Stimulated activated CD4-positive, alpha-beta T cell treated with anti-CD3 and anti-CD28 coated beads, Interleukin-1b, Interleukin-23, amount 100 ng/mL, for 4 hours (primary cell): ENCODE measurements at regions not wholly inside any gene's neighbourhood (a gene's known extent, or its start where the extent isn't known, plus 50 kb on each side); places are given as distances from the start of the nearest gene placed in this dataset.

ENCODE experiments used
- DNase-seq, 2 donors: peaks; one replicate each; pipeline ENCODE4 v3.0.0-alpha.2; 2020; ENCODE audit warnings: low read depth in 2 of 2

DNA sequence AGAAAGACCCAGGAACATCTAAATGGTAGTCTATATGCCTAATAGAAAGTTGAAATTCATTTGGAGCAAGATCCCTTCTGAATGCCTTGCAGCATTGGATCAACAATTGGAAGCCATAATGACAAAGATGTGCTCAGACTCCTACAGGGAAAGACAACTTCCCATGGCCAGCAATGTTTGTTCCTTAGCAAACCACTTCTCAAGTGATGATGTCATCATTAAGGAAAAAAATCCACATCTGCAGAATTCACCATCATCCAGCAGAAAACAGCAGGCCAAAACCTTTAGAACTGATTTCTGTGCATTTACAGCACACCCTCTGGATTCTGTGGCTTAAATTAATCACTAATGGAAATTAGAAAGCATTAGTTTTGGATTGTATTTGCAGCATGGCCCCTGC, 82.4 kb upstream of the ZIC3 start:
- no peak for DNase-seq

DNA sequence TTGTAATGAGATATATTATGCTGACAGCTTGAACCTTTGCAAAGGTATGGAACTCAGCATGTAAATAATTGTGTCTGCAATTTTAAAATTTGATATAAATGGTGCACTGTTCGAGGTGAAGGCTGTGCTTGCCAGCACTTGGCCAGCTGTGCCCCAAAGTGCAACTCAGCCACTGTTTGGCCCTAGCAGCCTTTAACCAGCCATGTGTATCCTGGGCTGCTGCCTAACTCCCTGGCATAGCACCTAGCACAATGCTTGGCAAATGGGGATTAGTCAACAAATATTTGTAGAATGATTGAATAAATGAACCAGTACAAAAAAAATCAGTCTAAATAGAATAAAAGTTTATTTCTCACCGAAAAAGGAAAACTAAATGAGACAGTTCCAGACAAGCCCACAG, 83.8 kb upstream of the ZIC3 start:
- no peak for DNase-seq

DNA sequence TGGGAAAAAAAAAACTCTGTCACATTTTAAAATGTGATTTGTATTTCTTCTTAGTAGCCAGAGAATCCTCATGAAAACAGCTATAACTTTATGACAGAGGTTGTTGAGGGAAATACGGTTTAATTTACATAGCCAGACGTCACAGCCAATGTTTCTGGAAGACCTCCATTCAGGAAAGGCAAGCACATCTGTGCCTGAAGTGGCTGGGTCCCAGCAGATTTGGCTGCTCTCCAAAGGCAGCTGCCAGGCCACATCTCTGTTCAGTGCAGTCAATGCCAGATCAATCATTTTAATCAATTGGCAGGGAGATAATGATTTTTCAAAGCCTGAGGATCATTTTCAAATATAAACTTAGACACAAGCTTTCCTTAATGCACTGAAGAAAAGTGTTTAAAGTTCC, 86.5 kb upstream of the ZIC3 start:
- DNase-seq = no peak

DNA sequence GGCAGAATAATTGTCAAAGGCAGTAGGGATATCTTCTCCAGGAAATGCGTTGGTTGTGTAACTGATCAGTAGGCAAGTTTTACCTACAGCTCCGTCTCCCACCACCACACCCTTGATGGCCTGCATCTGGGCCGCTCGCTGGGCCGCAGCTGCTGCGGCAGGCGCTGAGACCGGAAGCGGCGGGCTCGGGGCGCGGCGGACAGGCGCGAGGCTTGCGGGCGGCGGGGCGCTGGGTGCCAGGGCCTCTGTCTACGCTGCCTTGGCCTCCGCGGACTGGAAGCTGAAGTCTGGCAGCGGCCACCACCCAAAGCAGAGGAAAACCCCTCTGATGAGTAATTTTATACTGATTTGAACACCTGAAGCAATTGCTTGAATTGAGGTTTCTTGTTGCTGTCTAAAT, 124.2 kb upstream of the ZIC3 start:
- no peak for DNase-seq

DNA sequence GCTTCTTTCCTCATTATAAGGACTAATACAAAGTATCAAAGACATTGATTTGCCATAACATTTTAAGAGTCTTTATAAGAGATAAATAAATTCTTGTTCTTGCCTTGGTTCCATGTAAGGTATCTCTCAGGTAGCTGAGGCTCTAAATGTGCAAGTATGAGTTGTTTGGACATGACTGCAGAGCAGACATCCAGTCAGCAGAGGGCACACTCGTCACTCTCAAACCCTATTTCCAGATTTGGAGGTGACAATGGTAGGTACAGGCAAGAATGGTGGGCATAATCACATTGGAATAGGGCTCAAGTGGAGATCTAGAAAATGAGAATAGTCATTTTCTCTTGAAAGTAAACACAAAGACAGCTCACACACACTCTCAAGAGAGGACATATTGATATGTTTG, 133.3 kb upstream of the ZIC3 start:
- no peak for DNase-seq

DNA sequence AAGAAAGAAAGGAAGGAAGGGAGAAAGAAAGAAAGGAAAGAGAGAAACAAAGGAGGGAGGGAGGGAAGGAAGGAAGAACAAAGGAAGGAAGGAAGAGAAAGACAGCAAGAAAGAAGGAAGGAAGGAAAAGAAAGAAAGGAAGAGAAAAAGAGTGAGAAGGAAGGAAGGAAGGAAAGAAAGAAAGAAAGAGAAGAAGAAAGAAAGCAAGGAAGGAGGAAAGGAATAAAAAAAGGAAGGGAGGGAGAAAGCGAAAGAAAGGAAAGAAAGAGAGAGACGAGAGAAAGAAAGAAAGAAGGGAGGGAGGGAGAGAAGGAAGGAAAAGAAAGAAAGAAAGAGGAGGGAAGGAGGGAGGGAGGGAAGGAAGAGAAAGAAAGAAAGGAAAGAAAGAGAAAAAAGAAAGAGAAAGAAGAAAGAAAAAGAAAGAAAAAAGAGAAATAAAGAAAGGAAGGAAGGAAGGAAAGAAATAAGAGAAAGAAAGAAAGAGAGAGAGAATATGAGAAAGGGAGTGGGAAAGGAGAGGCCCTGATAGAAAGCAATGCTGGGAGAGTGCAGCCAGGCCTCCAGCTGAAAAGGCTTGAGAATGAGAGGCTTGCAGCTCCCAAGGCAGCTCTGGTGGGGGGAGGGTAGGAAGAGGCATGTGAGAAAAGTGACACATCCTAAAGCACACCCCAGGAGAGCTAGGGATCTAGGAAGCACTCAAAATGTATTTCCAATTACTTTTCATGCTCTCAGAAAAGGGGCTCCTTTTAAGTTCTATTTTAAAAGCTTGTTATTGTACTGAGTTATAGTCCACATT, 134.0 kb upstream of the ZIC3 start:
- no peak for DNase-seq

DNA sequence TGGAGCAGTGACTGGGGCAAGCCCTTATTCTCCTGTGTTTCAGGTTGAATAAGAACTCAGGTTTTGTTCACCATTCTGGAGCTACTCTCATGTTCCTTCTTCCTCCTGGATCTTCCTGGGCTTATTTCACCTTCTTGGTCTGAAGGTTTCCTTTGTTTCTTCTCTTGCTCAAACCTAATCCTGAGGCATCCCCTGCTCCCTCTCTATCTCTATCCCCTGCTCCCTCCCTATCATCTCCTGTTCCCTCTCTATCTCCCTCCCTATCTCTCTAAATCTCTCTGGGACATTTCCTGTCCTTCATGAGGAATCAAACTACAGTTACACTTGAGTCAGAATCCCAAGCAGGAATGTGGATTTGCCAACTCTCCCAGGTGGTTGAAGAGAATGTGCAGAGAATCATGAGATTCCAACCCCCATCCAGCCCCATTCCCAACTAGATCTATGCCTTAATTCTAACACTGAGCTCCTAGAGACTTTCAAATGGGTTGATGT, 134.9 kb upstream of the ZIC3 start:
- DNase-seq = no peak

DNA sequence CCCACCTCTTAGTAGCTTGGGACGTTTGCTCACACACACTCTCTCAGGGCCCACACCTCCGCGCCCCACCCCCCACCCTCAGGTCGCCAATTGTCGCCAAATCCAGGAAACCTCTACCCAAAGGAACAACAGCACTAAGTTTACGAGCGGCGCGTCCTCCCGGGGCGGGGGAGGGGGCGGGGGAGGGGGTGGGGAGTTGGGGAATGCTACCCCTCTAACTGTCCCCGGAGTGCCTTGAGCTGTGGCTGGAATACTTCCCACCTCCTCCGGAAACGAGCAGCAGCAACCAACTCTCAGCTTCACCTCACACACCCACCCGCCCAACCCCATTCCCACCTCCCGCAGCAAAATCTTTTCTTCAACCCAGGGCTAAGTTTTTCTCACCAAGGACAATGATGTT, 135.6 kb upstream of the ZIC3 start:
- DNase-seq = no peak

DNA sequence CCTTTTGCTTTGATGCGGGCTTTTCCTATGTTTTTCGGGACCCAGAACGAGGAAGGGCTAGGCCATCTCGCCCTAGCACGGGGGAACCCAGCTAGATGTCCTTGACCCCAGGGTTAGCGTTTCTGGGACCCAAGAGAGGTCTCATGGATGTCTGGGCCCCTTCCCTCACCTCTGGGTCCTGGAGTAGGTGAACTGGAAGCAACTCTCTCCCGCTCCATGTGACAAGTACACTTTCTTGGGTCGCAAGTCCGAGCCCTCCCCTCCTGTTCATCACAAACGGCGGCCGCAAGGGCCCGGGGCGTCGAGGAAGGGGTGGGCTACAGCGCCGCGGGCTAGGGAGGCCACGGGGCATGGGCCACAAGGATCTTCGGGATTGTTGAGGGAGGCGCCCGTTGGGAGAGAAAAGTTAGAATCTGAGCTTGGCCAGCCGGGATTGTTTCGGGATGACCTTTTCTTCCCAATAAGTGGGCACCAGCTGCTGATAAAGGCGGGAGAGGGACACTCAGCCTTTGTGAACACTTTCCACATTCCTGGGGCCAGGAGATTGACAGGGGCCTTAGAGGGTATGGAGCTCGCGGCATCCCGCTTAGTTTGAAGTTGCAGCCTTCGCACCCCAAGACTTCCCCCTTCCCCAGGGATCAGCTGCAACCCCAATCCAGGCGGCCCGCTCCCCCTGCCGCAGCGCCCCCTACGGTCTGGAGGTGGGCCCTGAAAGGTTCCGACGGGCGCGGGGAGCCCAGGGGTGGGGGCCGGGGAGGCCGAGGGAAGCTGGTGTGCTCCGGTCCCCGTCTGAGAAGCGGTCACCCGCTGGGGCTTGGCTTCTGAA, 136.9 kb upstream of the ZIC3 start:
- no peak for DNase-seq

DNA sequence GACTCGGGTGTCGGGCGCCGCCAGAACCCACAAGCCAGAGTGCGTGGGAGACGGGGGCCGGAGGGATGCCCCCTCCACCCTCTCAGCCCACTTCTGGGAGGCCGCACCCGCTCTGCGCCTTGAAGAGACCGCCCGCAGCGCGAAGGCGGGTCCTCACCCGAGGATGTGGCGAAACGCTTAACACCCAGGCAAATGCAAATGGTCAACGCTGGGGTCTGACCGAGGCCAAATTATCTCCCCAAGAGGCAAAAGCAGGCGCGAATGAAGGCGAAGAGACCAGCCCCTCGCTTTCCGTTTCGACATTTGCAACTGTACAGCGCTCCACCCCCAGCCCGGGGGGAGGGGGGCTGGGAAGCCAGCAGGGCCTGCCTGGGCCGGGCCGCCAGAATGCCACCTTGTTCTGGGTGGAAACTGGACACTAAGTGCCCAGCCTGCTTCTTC, 137.7 kb upstream of the ZIC3 start:
- DNase-seq = no peak

DNA sequence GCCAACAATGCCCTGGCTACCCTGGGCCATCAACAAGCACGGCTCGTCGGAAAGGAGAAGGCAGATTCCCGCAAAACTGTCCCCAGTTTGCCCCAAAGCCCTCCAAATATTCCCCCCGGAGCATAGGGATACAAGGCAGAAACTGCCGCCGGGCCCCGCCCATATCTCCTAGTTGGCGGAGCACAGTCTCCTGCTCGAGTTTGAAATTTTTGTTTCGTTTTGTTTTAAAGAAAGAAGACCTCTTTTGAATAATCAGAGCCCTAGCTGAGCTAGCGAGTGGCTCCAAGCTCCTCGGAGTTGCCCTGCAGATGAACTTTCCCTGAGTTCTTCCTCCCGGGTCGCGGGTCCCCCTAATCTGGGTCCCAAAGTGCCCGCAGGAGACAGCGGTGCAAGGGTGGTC, 138.1 kb upstream of the ZIC3 start:
- no peak for DNase-seq

DNA sequence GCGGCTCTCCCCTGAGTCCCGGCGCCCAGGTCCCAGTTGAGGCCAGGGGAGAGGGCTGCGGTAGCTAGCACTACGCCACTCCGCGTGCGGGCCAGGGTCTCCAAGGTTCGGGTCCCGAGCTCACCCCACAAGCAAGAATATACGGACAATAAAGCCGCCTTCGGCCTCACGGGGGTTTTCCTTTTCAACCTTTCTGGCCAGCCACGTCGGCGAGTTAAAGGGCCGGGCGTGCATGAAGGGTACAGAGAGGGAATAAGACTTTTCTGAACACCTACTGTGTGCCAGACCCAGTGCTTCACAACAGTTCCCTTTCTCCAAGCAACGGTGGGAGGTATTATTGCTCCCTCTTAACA, 138.5 kb upstream of the ZIC3 start:
- no peak for DNase-seq

DNA sequence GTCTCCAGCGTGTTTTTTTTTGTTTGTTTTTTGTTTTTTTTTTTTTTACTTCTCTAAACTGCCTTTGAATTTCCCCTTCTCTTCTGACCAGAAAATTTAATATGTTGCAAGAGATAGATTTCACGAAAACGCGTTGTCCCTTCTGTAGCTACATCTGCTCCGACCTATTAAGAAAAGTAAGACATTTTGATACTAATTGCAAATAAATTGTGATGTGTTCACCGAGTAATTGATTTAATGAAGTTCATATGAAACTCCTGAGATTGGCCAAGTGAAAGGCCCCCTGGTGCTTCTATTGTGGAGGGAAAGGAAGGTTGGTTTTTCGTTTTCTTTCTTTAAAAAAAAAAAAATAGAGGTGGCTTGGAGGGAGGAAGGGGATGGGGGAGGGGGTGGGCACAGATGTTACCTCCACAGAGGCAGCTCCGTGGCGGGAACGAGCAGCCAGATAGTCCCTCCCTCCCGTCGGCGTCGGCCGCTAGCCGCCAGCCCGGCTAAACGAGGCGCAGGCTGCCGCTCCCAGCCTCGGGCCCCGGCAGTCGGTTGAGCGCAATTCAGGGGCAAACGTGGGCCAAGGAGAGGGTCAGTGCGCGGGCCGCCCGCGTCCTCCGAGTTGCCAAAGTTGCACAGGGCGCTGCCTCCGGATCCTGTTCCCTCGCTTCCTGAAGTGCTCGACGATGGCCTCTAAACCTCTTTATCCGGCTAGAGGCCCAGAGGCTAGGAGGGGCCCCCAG, 139.1 kb upstream of the ZIC3 start:
- no peak for DNase-seq

DNA sequence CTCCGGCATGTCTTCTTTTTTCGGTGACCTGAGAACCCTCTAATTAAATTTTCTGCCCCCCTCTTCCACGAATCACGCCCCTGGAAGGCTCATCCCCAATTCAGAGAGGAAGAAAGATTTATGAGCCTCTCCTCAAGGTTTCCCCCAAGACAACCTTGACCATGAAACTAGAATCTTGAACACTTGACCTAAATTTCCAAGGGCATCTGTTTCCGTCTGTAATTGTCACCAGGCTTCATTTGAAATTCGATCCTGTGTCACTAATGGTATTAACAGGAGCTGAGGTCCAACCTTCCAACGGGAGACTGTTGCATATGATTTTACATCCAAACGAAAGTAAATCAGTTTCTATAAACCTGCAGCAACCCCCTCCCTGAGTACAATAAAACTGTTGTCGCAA, 139.9 kb upstream of the ZIC3 start:
- no peak for DNase-seq

DNA sequence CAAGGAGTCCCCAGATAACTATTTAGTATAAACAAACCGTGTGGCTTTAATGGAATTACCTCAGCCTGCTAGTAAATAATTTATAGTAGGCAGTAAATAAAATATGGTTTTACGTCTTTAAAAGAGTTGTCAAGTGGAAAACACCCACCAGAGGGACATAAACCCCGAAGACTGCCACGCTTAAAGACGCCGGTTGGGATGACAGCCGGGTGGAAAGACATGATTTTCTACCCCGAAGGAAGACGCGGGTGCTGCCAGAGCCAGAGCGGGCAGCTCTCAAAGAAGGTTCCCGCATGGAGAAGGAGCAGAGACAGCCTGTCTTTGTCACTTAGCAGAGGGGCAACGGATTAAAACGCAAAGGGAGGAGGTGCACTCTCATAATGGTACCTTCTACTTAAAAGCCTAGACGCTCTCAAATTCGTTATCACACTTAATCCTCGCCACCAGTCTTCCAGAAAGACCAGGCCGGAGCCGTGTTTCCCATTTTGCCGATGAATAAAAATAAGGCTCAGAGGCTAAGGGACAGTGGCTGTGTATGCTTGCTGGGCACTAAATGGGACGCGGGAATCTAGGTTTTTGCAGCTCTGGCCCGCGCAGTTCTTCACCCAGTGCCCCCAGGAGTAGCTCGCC, 140.5 kb upstream of the ZIC3 start:
- DNase-seq = no peak

DNA sequence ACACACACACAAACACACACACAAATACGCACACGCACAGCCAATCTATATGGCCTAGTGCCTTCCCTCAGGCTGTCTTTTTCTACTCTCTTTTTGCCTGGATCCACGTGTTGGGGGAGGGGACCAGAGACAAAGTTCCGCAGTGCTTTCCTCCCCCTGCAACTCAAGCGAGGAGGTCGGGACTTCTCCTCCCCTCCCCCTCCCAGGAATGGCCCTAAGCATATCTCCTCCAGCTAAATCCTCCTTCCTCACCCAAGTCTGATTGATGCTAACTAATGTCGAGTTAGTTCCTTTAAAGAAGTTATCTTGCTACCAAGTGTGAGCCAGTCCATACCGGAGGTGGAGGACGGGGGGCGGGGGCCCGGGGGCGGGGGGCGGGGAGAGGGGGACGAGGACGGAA, 141.2 kb upstream of the ZIC3 start:
- no peak for DNase-seq

DNA sequence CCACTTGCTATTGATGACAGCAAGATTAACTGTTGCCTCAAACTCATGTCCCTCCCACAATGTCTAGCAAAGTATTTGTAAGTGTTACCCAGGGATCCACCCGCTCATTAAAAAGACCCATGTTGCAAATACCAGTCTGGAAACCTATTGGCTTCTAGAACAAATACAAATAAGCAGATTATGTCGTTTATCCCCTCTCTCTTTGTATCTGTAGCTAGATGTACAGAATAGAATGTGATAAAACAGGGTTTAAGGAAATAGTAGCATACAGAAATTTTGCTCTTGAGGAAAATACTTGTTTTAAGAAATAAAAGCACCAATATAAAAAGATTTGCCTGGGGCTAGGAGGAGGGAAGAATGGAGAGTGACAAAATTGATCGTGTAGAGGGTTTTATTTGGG, 142.7 kb upstream of the ZIC3 start:
- no peak for DNase-seq

DNA sequence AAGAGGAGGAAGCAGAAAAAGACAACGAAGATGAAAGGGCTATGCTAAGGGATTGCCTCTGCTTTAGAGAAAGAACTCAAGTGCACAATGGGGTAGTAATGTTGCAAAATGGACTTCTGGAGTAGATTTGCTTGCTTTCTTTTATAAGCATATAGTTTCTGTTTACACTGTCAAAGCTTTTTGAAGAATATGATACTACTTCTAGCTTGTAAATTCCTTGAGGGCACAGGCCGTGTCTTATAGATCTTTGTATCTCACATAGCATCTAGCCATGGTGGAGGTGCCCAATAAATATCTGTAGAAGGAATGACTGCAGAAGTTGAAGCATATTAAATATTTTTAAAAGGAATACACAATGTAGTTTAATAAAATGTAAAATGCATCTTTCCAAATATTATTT, 147.8 kb upstream of the ZIC3 start:
- DNase-seq = no peak

DNA sequence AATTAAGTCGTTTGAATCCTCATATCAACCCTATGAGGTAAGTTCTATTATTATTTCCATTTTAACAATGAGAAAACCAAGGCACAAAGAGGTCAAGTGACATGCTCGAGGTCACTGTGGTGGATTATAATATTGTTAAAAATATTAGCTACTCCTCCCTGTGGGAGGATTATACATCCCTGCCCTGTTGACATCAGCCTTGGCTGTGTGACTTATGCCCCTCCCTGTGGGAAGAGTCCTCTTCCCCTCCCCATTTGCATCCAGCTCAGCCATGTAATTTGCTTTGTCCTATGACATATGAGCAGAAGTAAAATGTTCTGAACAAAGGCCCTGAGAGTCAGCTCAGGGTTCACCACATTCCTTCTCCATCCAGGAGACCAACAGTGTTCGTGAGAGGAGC, 152.7 kb upstream of the ZIC3 start:
- no peak for DNase-seq

DNA sequence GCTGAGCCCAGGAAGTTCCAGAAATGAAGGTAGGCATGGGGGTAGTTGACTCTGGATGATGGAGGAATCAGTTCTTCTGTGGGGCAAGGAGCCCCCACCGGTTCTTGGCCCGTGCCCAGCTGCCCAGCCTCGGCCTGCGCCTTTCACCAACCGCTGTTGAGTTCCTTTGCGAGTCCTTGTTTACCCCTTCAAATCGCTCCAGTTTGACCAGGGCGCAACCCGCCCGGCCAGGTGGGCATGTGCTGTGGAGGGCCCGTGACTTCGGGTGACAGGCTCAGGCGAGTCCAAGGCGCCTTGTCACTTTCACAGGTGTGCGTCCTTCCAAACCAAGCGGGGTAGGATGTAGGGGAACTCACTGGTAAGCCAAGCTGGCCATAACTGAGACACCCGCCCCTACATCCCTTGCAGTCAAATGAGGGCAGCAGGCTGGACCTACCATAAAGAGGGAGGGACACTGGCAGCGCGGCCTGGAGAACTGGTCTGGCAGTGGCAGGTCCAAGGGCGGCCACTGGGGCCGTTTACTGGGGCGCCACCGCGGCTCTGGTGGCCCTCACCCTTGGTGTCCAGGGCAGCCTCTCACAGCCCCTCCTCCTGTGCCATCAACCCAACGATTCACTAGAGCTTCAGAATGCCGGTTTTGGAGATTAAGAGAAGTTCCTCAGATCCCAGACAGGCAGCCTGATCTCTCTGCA, 160.3 kb upstream of the ZIC3 start:
- no peak for DNase-seq

DNA sequence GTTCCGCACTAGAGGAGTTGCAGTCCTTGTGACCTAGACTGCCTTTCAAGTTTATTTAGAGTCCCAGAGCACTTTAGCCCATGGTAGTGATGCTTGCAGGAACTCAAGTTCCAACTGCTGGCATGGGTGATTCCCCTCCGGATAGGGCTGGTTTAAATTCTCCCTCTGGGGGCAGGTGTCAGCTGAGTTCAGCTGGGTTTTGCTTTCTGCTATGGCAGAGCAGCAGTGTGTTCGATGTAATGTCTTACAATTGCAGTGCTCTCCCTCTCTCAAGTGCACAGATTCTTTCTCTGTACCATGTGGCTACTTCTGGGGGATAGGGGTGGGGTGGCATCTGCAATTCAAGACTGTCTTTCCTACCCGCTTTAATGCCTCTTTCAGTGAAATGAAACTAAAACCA, 164.8 kb upstream of the ZIC3 start:
- no peak for DNase-seq

DNA sequence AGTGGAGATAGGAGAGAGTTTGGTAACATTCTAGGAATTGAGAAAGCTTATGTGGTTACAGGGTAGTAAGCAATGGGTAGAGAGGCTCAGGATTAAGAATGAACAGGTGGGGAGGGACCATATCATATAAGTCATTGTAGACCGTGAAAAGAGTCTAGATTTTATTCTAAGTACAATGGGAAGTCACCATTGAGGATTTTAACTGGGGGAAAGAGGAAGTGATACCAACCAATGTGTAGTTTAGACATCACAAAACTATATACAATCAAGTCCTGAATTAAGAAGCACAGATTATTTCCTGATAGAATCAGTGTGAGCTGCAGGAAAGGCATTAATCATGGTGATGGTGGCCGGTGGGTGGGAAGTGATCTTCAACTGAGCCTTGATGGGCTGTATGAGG, 178.3 kb upstream of the ZIC3 start:
- no peak for DNase-seq
